KOPT-K1 (cell line): ENCODE measurements at regions not wholly inside any gene's neighbourhood (a gene's known extent, or its start where the extent isn't known, plus 50 kb on each side); places are given as distances from the start of the nearest gene placed in this dataset.

Experiments used
- H3K27ac ChIP-seq: fragments of 200-600 bp; sonication (generic); 2 replicates; pipeline ENCODE4 v1.5.1; 2016; ENCODE audit warnings: antibody characterized with exemption, mild to moderate bottlenecking, low read depth, low read length; ENCODE audit not compliant: poor library complexity, severe bottlenecking
- H3K36me3 ChIP-seq: fragments of 200-600 bp; sonication (generic); 2 replicates; pipeline ENCODE4 v1.5.1; 2017; ENCODE audit warnings: antibody characterized with exemption, mild to moderate bottlenecking, low read length, moderate library complexity; ENCODE audit not compliant: insufficient read depth
- H3K9me3 ChIP-seq: fragments of 200-600 bp; sonication (generic); 2 replicates; pipeline ENCODE4 v1.5.1; 2017; ENCODE audit warnings: antibody characterized with exemption, low read length, mild to moderate bottlenecking; ENCODE audit not compliant: insufficient read depth, poor library complexity, severe bottlenecking

DNA sequence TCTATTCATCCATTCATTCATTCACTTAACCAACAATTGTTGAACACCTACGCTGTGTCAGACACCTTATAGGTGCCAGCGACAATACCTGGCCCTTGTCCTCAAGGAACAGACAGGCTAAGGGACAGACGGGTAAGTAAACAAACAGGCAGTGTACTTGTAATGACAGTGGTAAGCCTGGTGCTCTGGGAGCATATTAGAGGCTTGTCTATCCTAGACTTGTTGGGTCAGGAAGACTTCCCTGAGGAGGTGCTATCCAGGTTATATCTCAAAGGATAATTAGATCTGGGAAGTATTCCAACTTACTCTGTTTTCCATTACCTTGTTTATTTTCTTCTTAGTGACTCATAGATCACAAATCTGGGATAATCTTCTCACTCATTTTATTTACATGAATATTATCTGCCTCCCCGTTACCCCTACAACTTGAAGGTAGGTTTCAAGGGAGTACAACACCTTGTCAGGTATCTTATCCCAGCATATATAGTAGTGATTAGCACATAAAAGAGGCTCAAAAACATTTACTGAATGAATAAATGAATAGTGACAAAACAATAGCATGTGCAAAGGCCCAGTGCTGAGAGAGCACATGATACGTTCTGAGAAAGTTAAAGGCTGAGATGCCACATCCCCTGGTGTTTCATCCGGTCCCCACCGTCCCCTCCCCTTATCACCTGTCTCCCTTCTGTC is 75.3 kb upstream of the NCAM1 start:
- Histone ChIP-seq H3K36me3 (no peaks in the 10 kb centered on the region), H3K27ac (no peak overlapping the region), H3K9me3 (no peaks in the 10 kb centered on the region)

DNA sequence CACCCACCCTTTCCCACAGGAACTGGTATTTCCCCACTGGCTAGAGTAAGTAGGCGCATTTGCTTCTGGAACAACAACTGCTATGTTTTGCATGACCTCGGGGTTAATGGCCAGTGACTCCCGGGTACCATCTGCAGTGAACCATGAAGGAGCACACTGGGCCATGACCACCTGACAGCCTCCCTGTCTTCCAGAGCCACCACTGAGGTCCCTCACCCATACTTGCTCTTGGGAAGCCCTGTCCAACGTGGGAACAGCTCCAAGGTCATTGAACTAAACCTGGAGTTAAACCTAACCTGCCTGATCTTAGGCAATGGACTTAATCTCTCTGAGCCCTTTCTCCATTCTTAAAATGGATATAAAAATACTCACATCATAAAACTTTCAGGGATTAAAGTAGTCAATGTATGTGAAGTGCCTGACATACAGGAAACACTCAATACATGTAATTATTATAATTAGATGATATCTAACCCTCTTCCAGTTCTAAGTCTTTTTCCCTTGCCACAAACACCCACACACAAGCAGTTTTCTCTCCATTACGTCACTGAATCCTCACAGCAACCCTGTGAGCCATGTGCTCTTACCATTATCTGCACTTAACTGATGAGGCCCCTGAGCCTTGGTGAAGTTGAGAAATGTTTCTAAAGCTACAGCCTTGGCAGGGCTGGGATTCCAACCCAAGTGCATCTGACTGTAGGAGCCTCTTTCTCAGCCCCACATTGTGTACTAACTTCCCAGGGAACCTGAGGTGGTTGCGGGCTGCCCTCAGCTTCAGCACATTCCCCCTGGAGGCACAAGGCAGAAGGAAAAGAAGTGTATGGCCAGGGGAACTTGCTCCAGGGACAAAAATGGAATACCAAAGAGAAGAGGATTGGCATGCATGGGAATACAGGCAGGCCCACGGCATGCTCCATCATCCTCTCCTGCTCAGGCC is 74.5 kb upstream of the NCAM1 start:
- Histone ChIP-seq H3K27ac (no peak overlapping the region), H3K9me3 (no peaks in the 10 kb centered on the region), H3K36me3 (no peaks in the 10 kb centered on the region)

DNA sequence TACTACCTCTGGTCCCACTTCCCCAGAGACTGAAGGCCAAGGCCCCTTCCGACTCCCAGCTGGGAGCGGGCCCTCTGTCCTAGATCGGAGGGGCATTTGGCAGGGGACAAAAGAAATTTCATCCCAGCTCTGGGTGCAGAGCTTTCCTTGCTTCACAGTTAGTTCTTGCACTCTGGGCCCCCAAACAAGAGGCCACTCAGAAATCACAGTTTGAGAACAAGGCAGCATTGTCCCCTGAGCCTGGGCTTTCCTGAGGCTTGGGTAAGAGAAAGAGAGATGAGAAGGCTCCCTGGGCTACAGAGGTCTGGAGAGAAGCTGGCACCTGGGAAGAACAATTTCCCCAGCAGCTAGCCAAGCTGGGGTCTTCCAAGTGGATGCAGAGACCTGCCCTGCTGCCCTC is 71.8 kb upstream of the NCAM1 start:
- no peak overlapping the region for H3K27ac ChIP-seq
- H3K9me3 ChIP-seq, result no peaks in the 10 kb centered on the region
- no peaks in the 10 kb centered on the region for H3K36me3 ChIP-seq

DNA sequence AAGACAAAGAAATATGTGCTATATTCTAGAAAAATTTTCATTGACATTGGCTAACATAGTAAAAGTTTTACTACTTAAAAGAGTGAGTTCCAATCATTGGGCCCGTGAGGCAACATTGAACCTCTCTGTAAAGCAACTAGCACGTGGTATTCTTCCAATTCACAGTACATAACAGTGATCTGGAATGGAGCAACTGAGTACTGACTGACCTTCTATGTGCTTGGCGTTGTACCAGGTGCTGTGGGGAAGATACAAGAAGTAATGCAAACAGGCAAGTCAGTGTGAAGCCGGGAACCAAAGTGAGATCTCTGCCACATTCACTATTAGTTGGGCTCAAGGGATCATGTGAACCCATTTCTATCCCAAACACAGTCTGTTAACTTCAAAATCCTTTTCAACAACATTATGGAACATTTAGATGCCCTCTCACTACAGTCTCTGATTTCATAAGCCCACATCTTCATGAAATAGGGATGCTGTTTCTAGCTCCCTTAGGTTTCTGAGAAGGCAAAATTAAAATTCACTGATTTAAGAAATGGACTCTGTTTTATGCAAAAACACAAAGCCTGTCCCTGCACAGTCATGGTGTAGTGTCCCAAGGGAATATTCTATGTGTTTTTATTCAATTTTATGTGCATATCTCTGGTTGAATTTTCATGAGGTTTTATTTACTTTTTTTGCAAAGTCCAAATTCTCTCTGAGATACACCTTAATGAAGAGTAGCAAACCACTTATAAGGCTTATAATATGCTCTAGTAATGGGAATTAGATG is 61.8 kb upstream of the NCAM1 start:
- H3K9me3 ChIP-seq, result no peaks in the 10 kb centered on the region
- H3K36me3 ChIP-seq, result no peaks in the 10 kb centered on the region
- H3K27ac ChIP-seq, result no peak overlapping the region

DNA sequence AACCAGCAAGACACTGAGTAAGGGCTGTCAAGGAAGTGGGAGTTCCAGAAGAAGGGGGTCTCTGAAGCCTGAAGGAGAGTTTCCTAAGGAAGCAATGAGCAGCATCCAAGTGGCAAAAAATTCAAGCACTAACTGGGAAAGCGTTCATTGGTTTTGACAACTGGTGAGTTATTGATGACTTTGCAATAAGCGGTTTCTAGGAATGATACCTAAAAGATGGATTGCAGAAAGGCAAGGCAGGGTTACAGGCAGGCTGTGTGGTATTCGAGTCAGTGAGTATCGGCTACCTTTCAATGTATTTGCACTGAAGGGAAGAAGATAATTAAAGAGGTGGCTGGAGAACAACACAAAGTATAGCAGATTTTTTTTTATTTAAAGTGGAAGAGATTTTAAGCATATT is 59.3 kb upstream of the NCAM1 start:
- no peaks in the 10 kb centered on the region for H3K9me3 ChIP-seq
- no peak overlapping the region for H3K27ac ChIP-seq
- H3K36me3 ChIP-seq, result no peaks in the 10 kb centered on the region

DNA sequence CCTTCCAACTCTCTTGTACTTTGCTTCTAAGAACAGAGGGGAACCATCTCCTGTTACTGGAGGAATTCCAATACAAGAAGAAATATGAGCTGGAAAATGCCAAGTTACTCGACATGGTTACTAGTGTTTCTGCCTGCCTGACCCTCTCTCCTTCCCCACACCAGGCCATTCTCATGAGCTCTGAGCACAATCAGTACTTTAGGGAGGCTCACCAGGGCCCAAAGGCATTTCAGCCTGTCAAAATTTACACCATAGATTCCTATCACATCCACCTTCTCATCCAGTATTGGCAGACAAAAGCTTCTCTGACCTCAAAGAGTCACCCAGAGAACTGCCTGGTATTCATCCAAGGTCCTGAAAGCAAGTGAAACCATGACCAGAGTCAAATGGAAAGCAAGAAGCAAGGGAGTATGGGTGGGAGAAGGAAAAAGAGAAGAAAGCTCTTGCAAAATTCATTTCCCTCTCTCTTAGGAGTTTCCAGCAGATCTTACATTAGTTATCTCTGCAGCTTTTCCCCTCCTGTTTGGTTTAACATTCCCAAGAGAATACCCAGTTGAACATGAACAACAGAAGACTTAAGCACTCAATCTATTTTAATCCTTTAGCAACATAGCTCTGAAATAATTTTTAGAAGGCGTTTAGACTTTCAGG is 58.7 kb upstream of the NCAM1 start:
- Histone ChIP-seq H3K9me3 (no peaks in the 10 kb centered on the region), H3K36me3 (no peaks in the 10 kb centered on the region), H3K27ac (no peak overlapping the region)

DNA sequence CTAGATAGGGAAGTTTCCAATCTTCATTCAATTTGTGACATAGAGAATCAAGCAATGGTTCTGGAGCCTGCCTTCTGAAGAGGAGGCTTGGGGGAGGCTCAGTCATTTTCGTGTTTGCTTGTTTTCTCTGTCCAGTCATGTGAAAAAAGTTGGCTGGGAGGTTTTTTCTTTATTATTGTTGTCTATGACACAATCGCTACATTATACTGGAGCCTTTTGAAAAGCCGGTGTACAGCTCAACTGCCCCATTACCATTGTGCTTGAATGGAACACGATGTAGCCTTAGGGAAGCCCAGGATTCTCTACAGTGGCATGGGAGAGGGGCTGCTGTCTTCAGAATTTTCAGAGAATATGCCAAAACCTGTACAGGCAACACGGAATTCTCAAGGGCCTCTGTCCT is 57.9 kb upstream of the NCAM1 start:
- no peaks in the 10 kb centered on the region for H3K9me3 ChIP-seq
- H3K27ac ChIP-seq, result no peak overlapping the region
- H3K36me3 ChIP-seq, result no peaks in the 10 kb centered on the region

DNA sequence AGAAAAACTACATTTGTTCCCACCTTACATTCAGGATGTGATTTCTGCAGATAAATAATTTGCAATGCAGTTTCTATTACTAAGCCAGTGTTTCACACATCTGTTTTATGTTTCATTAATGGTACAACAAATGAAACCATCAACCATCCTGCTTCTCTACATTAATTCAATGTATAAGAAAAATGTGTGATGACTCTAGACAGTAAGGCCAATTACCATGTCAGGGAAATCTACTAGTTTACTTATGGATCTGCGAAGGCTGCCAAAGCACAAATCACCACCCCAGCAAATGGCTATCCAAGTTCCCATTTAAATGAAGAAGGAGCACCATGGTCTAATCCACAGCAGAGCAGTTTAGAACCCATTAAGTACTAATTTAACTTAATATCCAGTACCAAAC is 50.1 kb upstream of the NCAM1 start:
- H3K36me3 ChIP-seq, result no peaks in the 10 kb centered on the region
- H3K27ac ChIP-seq, result no peak overlapping the region
- H3K9me3 ChIP-seq, result no peaks in the 10 kb centered on the region
